ENCODE measurements at regions not wholly inside any gene's neighbourhood (a gene's known extent, or its start where the extent isn't known, plus 50 kb on each side); places are given as distances from the start of the nearest gene placed in this dataset.

- Histone ChIP-seq H3K9ac (ENCODE audit: low read length) (no peak overlapping the region), H3K4me3 (replicated peaks in 1 of 2; ENCODE audit: low read depth in 1 of 2, low read length in 2 of 2) (no peak overlapping the region), H2AFZ (ENCODE audit: low read depth, low read length, poor library complexity, severe bottlenecking) (no peak overlapping the region), H3K27me3 (ENCODE audit: insufficient read depth, low read length) (peaks cover 59% of the 10 kb centered on the region), H3K27ac (ENCODE audit: low read depth, low read length) (no peak overlapping the region), H3K9me3 (ENCODE audit: control insufficient read depth in 1 of 2, insufficient read depth in 1 of 2, low read depth in 1 of 2, low read length in 2 of 2) (no peaks in the 10 kb centered on the region), H3K36me3 (ENCODE audit: control insufficient read depth in 1 of 2, insufficient read depth in 2 of 2, low read length in 2 of 2) (no peaks in the 10 kb centered on the region), H4K20me1 (ENCODE audit: insufficient read depth) (no peaks in the 10 kb centered on the region), H3K79me2 (ENCODE audit: insufficient read depth, low read length) (no peaks in the 10 kb centered on the region), H3K4me2 (ENCODE audit: low read length) (no peak overlapping the region), H3K9me2 (ENCODE audit: insufficient read depth) (no peaks in the 10 kb centered on the region), H3K4me1 (ENCODE audit: control insufficient read depth in 1 of 2, insufficient read depth in 2 of 2, low read length in 2 of 2) (no peaks in the 10 kb centered on the region)
- ATAC-seq: no peak
- POLR2A ChIA-PET: no interaction called here
- intact Hi-C loops (cut with micrococcal nuclease): no loop called here
- no TSS peak for BruUV-seq (replicated peaks)
- CTCF ChIA-PET: no interaction called here
- DNase-seq (ENCODE audit: low read depth, low spot score): no peak
- RAD21 ChIA-PET (ENCODE audit: low non-redundant PET in 1 of 2, low total read pairs in 2 of 2, uncharacterized antibody in 2 of 2, unreplicated experiment in 2 of 2): no interaction called here
- no peak for TF ChIP-seq REST (IDR thresholded peaks at IDR 0.05; ENCODE audit: low read depth)
- no peak for TF ChIP-seq CBX3 (IDR thresholded peaks at IDR 0.05; ENCODE audit: low read depth)
- TF ChIP-seq FOSL1 (IDR thresholded peaks at IDR 0.05; ENCODE audit: low read depth): no peak
- no peak for TF ChIP-seq YY1 (IDR thresholded peaks at IDR 0.05; ENCODE audit: extremely low read depth, insufficient replicate concordance, low read depth, low read length)
- no peak for TF ChIP-seq ZFX (IDR thresholded peaks at IDR 0.05)
Measured at GRCh38 chr9:89982016-89982415, 377.2 kb downstream of the GADD45G start.

- RAD21 ChIA-PET (ENCODE audit: low non-redundant PET in 1 of 2, low total read pairs in 2 of 2, uncharacterized antibody in 2 of 2, unreplicated experiment in 2 of 2): no interaction called here
- Histone ChIP-seq H3K27ac (ENCODE audit: low read depth, low read length) (no peak overlapping the region), H3K4me1 (ENCODE audit: control insufficient read depth in 1 of 2, insufficient read depth in 2 of 2, low read length in 2 of 2) (no peaks in the 10 kb centered on the region), H3K9me2 (ENCODE audit: insufficient read depth) (no peaks in the 10 kb centered on the region), H4K20me1 (ENCODE audit: insufficient read depth) (no peaks in the 10 kb centered on the region), H3K9me3 (ENCODE audit: control insufficient read depth in 1 of 2, insufficient read depth in 1 of 2, low read depth in 1 of 2, low read length in 2 of 2) (no peaks in the 10 kb centered on the region), H3K9ac (ENCODE audit: low read length) (no peak overlapping the region), H2AFZ (ENCODE audit: low read depth, low read length, poor library complexity, severe bottlenecking) (no peak overlapping the region), H3K4me2 (ENCODE audit: low read length) (no peak overlapping the region), H3K36me3 (ENCODE audit: control insufficient read depth in 1 of 2, insufficient read depth in 2 of 2, low read length in 2 of 2) (no peaks in the 10 kb centered on the region), H3K4me3 (replicated peaks in 1 of 2; ENCODE audit: low read depth in 1 of 2, low read length in 2 of 2) (no peak overlapping the region), H3K79me2 (ENCODE audit: insufficient read depth, low read length) (no peaks in the 10 kb centered on the region), H3K27me3 (ENCODE audit: insufficient read depth, low read length) (peaks cover 62% of the 10 kb centered on the region)
- ATAC-seq (no peak), DNase-seq (ENCODE audit: low read depth, low spot score) (no peak)
- CTCF ChIA-PET: no interaction called here
- BruUV-seq (replicated peaks): no TSS peak
- intact Hi-C loops (cut with micrococcal nuclease): no loop called here
- TF ChIP-seq ZBTB33 (IDR thresholded peaks at IDR 0.05; ENCODE audit: extremely low read depth, insufficient replicate concordance, low read length): no peak
- TF ChIP-seq EGR1 (IDR thresholded peaks at IDR 0.05; ENCODE audit: low read depth): no peak
- TF ChIP-seq CEBPB (IDR thresholded peaks at IDR 0.05; ENCODE audit: low read depth): no peak
- TF ChIP-seq MAX (IDR thresholded peaks at IDR 0.05): no peak
- no peak for TF ChIP-seq POLR2AphosphoS5 (IDR thresholded peaks at IDR 0.05; ENCODE audit: low read depth, low read length)
- TF ChIP-seq ZNF274 (IDR thresholded peaks at IDR 0.05; ENCODE audit: low read depth, low read length): no peak
- POLR2A ChIA-PET: no interaction called here
Measured at GRCh38 chr9:89983411-89983810, 378.6 kb downstream of the GADD45G start.
